ENCODE measurements at regions not wholly inside any gene's neighbourhood (a gene's known extent, or its start where the extent isn't known, plus 50 kb on each side); places are given as distances from the start of the nearest gene placed in this dataset.
"Not testable (repeated sequence)": the region's sequence is repeated elsewhere in the genome, so short reads cannot be mapped to it uniquely, and the experiment has no call there.

GRCh38 chr2:193074933-193075332 lies 880.2 kb upstream of the TMEFF2 start:
- Histone ChIP-seq H3K27ac (ENCODE audit: low read length) (no peak overlapping the region), H3K9me3 (ENCODE audit: insufficient read depth, low read depth, low read length) (no peaks in the 10 kb centered on the region; the same call in none of the 2 replicates), H3K36me3 (ENCODE audit: insufficient read depth, low read depth, low read length) (no peaks in the 10 kb centered on the region), H3K27me3 (ENCODE audit: insufficient read depth, low read length) (no peaks in the 10 kb centered on the region), H3K4me3 (ENCODE audit: low read length) (no peak overlapping the region), H3K9ac (ENCODE audit: low read depth, low read length) (no peak overlapping the region), H3K4me1 (ENCODE audit: insufficient read depth, low read length) (no peaks in the 10 kb centered on the region)

- H3K36me3 ChIP-seq (ENCODE audit: insufficient read depth, low read depth, low read length), result no peaks in the 10 kb centered on the region
- no peak overlapping the region for H3K27ac ChIP-seq (ENCODE audit: low read length)
- H3K4me3 ChIP-seq (ENCODE audit: low read length), result no peak overlapping the region
- H3K4me1 ChIP-seq (ENCODE audit: insufficient read depth, low read length), result no peaks in the 10 kb centered on the region
- H3K9me3 ChIP-seq (ENCODE audit: insufficient read depth, low read depth, low read length), result no peaks in the 10 kb centered on the region; the same call in none of the 2 replicates
- no peak overlapping the region for H3K9ac ChIP-seq (ENCODE audit: low read depth, low read length)
- H3K27me3 ChIP-seq (ENCODE audit: insufficient read depth, low read length), result no peaks in the 10 kb centered on the region
Measured at GRCh38 chr2:193072647-193073046, 877.9 kb upstream of the TMEFF2 start.

GRCh38 chr2:193025556-193025955 lies 830.8 kb upstream of the TMEFF2 start:
- H3K27ac ChIP-seq (ENCODE audit: low read length); H3K4me3 ChIP-seq (ENCODE audit: low read length); H3K36me3 ChIP-seq (ENCODE audit: insufficient read depth, low read depth, low read length); H3K9ac ChIP-seq (ENCODE audit: low read depth, low read length); H3K27me3 ChIP-seq (ENCODE audit: insufficient read depth, low read length); H3K4me1 ChIP-seq (ENCODE audit: insufficient read depth, low read length): not testable (repeated sequence)
- H3K9me3 ChIP-seq (ENCODE audit: insufficient read depth, low read depth, low read length), result peaks cover 23% of the 10 kb centered on the region; the same call in 1 of the 2 replicates

- Histone ChIP-seq H3K4me1 (ENCODE audit: insufficient read depth, low read length) (no peaks in the 10 kb centered on the region), H3K9ac (ENCODE audit: low read depth, low read length) (no peak overlapping the region), H3K27ac (ENCODE audit: low read length) (no peak overlapping the region), H3K4me3 (ENCODE audit: low read length) (no peak overlapping the region), H3K27me3 (ENCODE audit: insufficient read depth, low read length) (no peaks in the 10 kb centered on the region), H3K9me3 (ENCODE audit: insufficient read depth, low read depth, low read length) (peaks cover 23% of the 10 kb centered on the region; the same call in 1 of the 2 replicates), H3K36me3 (ENCODE audit: insufficient read depth, low read depth, low read length) (no peaks in the 10 kb centered on the region)
Measured at GRCh38 chr2:193024791-193025190, 830.1 kb upstream of the TMEFF2 start.

GRCh38 chr2:193011870-193012269 lies 817.1 kb upstream of the TMEFF2 start:
- H3K4me3 ChIP-seq (ENCODE audit: low read length), result no peak overlapping the region

GRCh38 chr2:192993059-192993458 lies 798.3 kb upstream of the TMEFF2 start:
- no peaks in the 10 kb centered on the region for H3K36me3 ChIP-seq (ENCODE audit: insufficient read depth, low read depth, low read length)
- no peaks in the 10 kb centered on the region for H3K4me1 ChIP-seq (ENCODE audit: insufficient read depth, low read length)
- no peak overlapping the region for H3K4me3 ChIP-seq (ENCODE audit: low read length)
- H3K9ac ChIP-seq (ENCODE audit: low read depth, low read length), result no peak overlapping the region
- H3K27me3 ChIP-seq (ENCODE audit: insufficient read depth, low read length), result no peaks in the 10 kb centered on the region
- no peak overlapping the region for H3K27ac ChIP-seq (ENCODE audit: low read length)
- H3K9me3 ChIP-seq (ENCODE audit: insufficient read depth, low read depth, low read length), result no peaks in the 10 kb centered on the region

More at GRCh38 chr2:193011870-193012269, 817.1 kb upstream of the TMEFF2 start:
- Histone ChIP-seq H3K9me3 (ENCODE audit: insufficient read depth, low read depth, low read length) (no peaks in the 10 kb centered on the region), H3K27ac (ENCODE audit: low read length) (no peak overlapping the region), H3K9ac (ENCODE audit: low read depth, low read length) (no peak overlapping the region), H3K27me3 (ENCODE audit: insufficient read depth, low read length) (no peaks in the 10 kb centered on the region), H3K4me1 (ENCODE audit: insufficient read depth, low read length) (no peaks in the 10 kb centered on the region), H3K36me3 (ENCODE audit: insufficient read depth, low read depth, low read length) (no peaks in the 10 kb centered on the region)

- Histone ChIP-seq H3K27me3 (ENCODE audit: insufficient read depth, low read length) (no peaks in the 10 kb centered on the region), H3K9me3 (ENCODE audit: insufficient read depth, low read depth, low read length) (no peaks in the 10 kb centered on the region), H3K27ac (ENCODE audit: low read length) (no peak overlapping the region), H3K9ac (ENCODE audit: low read depth, low read length) (no peak overlapping the region), H3K36me3 (ENCODE audit: insufficient read depth, low read depth, low read length) (no peaks in the 10 kb centered on the region), H3K4me1 (ENCODE audit: insufficient read depth, low read length) (no peaks in the 10 kb centered on the region), H3K4me3 (ENCODE audit: low read length) (no peak overlapping the region)
Measured at GRCh38 chr2:192983173-192983572, 788.4 kb upstream of the TMEFF2 start.

- Histone ChIP-seq H3K9me3 (ENCODE audit: insufficient read depth, low read depth, low read length) (no peaks in the 10 kb centered on the region), H3K9ac (ENCODE audit: low read depth, low read length) (no peak overlapping the region), H3K36me3 (ENCODE audit: insufficient read depth, low read depth, low read length) (no peaks in the 10 kb centered on the region), H3K4me1 (ENCODE audit: insufficient read depth, low read length) (no peaks in the 10 kb centered on the region), H3K4me3 (ENCODE audit: low read length) (no peak overlapping the region), H3K27me3 (ENCODE audit: insufficient read depth, low read length) (no peaks in the 10 kb centered on the region), H3K27ac (ENCODE audit: low read length) (no peak overlapping the region)
Measured at GRCh38 chr2:192978395-192978794, 783.7 kb upstream of the TMEFF2 start.

- Histone ChIP-seq H3K27ac (ENCODE audit: low read length) (no peak overlapping the region), H3K4me3 (ENCODE audit: low read length) (no peak overlapping the region), H3K9me3 (ENCODE audit: insufficient read depth, low read depth, low read length) (no peaks in the 10 kb centered on the region), H3K36me3 (ENCODE audit: insufficient read depth, low read depth, low read length) (no peaks in the 10 kb centered on the region), H3K9ac (ENCODE audit: low read depth, low read length) (no peak overlapping the region), H3K4me1 (ENCODE audit: insufficient read depth, low read length) (no peaks in the 10 kb centered on the region), H3K27me3 (ENCODE audit: insufficient read depth, low read length) (no peaks in the 10 kb centered on the region)
Measured at GRCh38 chr2:192971981-192972380, 777.2 kb upstream of the TMEFF2 start.

- H3K36me3 ChIP-seq (ENCODE audit: insufficient read depth, low read depth, low read length), result no peaks in the 10 kb centered on the region
- no peak overlapping the region for H3K4me3 ChIP-seq (ENCODE audit: low read length)
- H3K27ac ChIP-seq (ENCODE audit: low read length), result no peak overlapping the region
- no peak overlapping the region for H3K9ac ChIP-seq (ENCODE audit: low read depth, low read length)
- H3K4me1 ChIP-seq (ENCODE audit: insufficient read depth, low read length), result no peaks in the 10 kb centered on the region
- H3K9me3 ChIP-seq (ENCODE audit: insufficient read depth, low read depth, low read length), result no peaks in the 10 kb centered on the region
- no peaks in the 10 kb centered on the region for H3K27me3 ChIP-seq (ENCODE audit: insufficient read depth, low read length)
Measured at GRCh38 chr2:192969055-192969454, 774.3 kb upstream of the TMEFF2 start.

- H3K4me1 ChIP-seq (ENCODE audit: insufficient read depth, low read length), result no peaks in the 10 kb centered on the region
- no peak overlapping the region for H3K27ac ChIP-seq (ENCODE audit: low read length)
- H3K9ac ChIP-seq (ENCODE audit: low read depth, low read length), result no peak overlapping the region
- no peak overlapping the region for H3K4me3 ChIP-seq (ENCODE audit: low read length)
- no peaks in the 10 kb centered on the region for H3K27me3 ChIP-seq (ENCODE audit: insufficient read depth, low read length)
- no peaks in the 10 kb centered on the region for H3K9me3 ChIP-seq (ENCODE audit: insufficient read depth, low read depth, low read length)
- no peaks in the 10 kb centered on the region for H3K36me3 ChIP-seq (ENCODE audit: insufficient read depth, low read depth, low read length)
Measured at GRCh38 chr2:192960945-192961344, 766.2 kb upstream of the TMEFF2 start.

- not testable (repeated sequence) for H3K36me3 ChIP-seq (ENCODE audit: insufficient read depth, low read depth, low read length); H3K9ac ChIP-seq (ENCODE audit: low read depth, low read length); H3K9me3 ChIP-seq (ENCODE audit: insufficient read depth, low read depth, low read length); H3K4me1 ChIP-seq (ENCODE audit: insufficient read depth, low read length); H3K27me3 ChIP-seq (ENCODE audit: insufficient read depth, low read length); H3K4me3 ChIP-seq (ENCODE audit: low read length); H3K27ac ChIP-seq (ENCODE audit: low read length)
Measured at GRCh38 chr2:192958615-192959014, 763.9 kb upstream of the TMEFF2 start.

GRCh38 chr2:192957425-192957824 lies 762.7 kb upstream of the TMEFF2 start:
- no peak overlapping the region for H3K27ac ChIP-seq (ENCODE audit: low read length)
- H3K9ac ChIP-seq (ENCODE audit: low read depth, low read length), result no peak overlapping the region
- H3K4me1 ChIP-seq (ENCODE audit: insufficient read depth, low read length), result no peaks in the 10 kb centered on the region
- no peaks in the 10 kb centered on the region for H3K9me3 ChIP-seq (ENCODE audit: insufficient read depth, low read depth, low read length)
- no peaks in the 10 kb centered on the region for H3K27me3 ChIP-seq (ENCODE audit: insufficient read depth, low read length)
- no peak overlapping the region for H3K4me3 ChIP-seq (ENCODE audit: low read length)
- H3K36me3 ChIP-seq (ENCODE audit: insufficient read depth, low read depth, low read length), result no peaks in the 10 kb centered on the region

Measured in iPS-20b (cell line).